COLO668 (cell line): ENCODE measurements at regions not wholly inside any gene's neighbourhood (a gene's known extent, or its start where the extent isn't known, plus 50 kb on each side); places are given as distances from the start of the nearest gene placed in this dataset.
"Not testable (repeated sequence)": the region's sequence is repeated elsewhere in the genome, so short reads cannot be mapped to it uniquely, and the experiment has no call there.

Experiments
- DNase-seq: peaks from one replicate; lab custom pipeline; 2025; ENCODE audit not compliant: unreplicated experiment; lab: John Stamatoyannopoulos, UW

- DNase-seq: no peak
These were observed 335.0 kb upstream of the SYNCRIP start for GRCh38 chr6:85977661-85978060.

GRCh38 chr6:85975957-85976356 lies 333.3 kb upstream of the SYNCRIP start:
- DNase-seq: no peak

- DNase-seq: no peak
These were observed 328.6 kb upstream of the SYNCRIP start for GRCh38 chr6:85971238-85971637.

GRCh38 chr6:85966828-85967227 lies 324.1 kb upstream of the SYNCRIP start:
- DNase-seq: no peak

- DNase-seq: no peak
These were observed 319.1 kb upstream of the SYNCRIP start for GRCh38 chr6:85961746-85962145.

- DNase-seq: no peak
These were observed 318.4 kb upstream of the SYNCRIP start for GRCh38 chr6:85961125-85961524.

- DNase-seq: no peak
These were observed 305.8 kb upstream of the SYNCRIP start for GRCh38 chr6:85948481-85948880.

- no peak for DNase-seq
These were observed 302.9 kb upstream of the SYNCRIP start for GRCh38 chr6:85945459-85946185.

GRCh38 chr6:85944776-85945175 lies 302.1 kb upstream of the SYNCRIP start:
- DNase-seq: no peak

- DNase-seq: no peak
These were observed 300.2 kb upstream of the SYNCRIP start for GRCh38 chr6:85942844-85943243.

GRCh38 chr6:85936916-85937315 lies 294.2 kb upstream of the SYNCRIP start:
- DNase-seq: no peak

GRCh38 chr6:85923013-85923430 lies 280.3 kb upstream of the SYNCRIP start:
- DNase-seq: peak; percentile 7

- DNase-seq: no peak
These were observed 278.1 kb upstream of the SYNCRIP start for GRCh38 chr6:85920782-85921181.

GRCh38 chr6:85917522-85917921 lies 274.8 kb upstream of the SYNCRIP start:
- no peak for DNase-seq

- DNase-seq: no peak
These were observed 270.3 kb upstream of the SYNCRIP start for GRCh38 chr6:85913001-85913400.

- no peak for DNase-seq
These were observed 269.9 kb upstream of the SYNCRIP start for GRCh38 chr6:85912582-85912981.

- DNase-seq: no peak
These were observed 268.4 kb upstream of the SYNCRIP start for GRCh38 chr6:85911067-85911466.

- DNase-seq: not testable (repeated sequence)
These were observed 265.4 kb upstream of the SYNCRIP start for GRCh38 chr6:85908120-85908519.

GRCh38 chr6:85892346-85892745 lies 249.7 kb upstream of the SYNCRIP start:
- DNase-seq: no peak

- DNase-seq: no peak
These were observed 244.8 kb upstream of the SYNCRIP start for GRCh38 chr6:85887461-85887860.

- no peak for DNase-seq
These were observed 226.0 kb upstream of the SYNCRIP start for GRCh38 chr6:85868685-85869084.

GRCh38 chr6:85867595-85867994 lies 224.9 kb upstream of the SYNCRIP start:
- no peak for DNase-seq

- DNase-seq: no peak
These were observed 224.2 kb upstream of the SYNCRIP start for GRCh38 chr6:85866758-85867401.
